Mammary epithelial cell (primary cell): ENCODE measurements at regions not wholly inside any gene's neighbourhood (a gene's known extent, or its start where the extent isn't known, plus 50 kb on each side); places are given as distances from the start of the nearest gene placed in this dataset.

Experiments used
- EZH2 ChIP-seq: IDR thresholded peaks from 2 replicates; pipeline ENCODE4 v1.6.1; 2012; ENCODE audit warnings: low read length, inconsistent platforms, borderline replicate concordance
- TF ChIP-seq, protein P1 (sequence below), 2 donors: IDR thresholded peaks in 1 of 2; conservative IDR thresholded peaks in 1 of 2; 2 replicates each; pipeline ENCODE4 v1.5.1; 2011 to 2012; ENCODE audit warnings: inconsistent platforms in 2 of 2, low read length in 2 of 2, mild to moderate bottlenecking in 2 of 2, control low read depth in 1 of 2, low read depth in 1 of 2; ENCODE audit not compliant: insufficient read depth in 1 of 2; ENCODE audit errors: extremely low read depth in 1 of 2

GRCh38 chrX:138018145-138018799 is 452.3 kb downstream of the ZIC3 start:
- TF ChIP-seq, protein P1, sequence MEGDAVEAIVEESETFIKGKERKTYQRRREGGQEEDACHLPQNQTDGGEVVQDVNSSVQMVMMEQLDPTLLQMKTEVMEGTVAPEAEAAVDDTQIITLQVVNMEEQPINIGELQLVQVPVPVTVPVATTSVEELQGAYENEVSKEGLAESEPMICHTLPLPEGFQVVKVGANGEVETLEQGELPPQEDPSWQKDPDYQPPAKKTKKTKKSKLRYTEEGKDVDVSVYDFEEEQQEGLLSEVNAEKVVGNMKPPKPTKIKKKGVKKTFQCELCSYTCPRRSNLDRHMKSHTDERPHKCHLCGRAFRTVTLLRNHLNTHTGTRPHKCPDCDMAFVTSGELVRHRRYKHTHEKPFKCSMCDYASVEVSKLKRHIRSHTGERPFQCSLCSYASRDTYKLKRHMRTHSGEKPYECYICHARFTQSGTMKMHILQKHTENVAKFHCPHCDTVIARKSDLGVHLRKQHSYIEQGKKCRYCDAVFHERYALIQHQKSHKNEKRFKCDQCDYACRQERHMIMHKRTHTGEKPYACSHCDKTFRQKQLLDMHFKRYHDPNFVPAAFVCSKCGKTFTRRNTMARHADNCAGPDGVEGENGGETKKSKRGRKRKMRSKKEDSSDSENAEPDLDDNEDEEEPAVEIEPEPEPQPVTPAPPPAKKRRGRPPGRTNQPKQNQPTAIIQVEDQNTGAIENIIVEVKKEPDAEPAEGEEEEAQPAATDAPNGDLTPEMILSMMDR (conservative IDR thresholded peaks at IDR 0.05 in 1 of 2, IDR thresholded peaks at IDR 0.05 in 1 of 2; ENCODE audit: extremely low read depth in 1 of 2, insufficient read depth in 1 of 2, low read depth in 1 of 2, low read length in 2 of 2) = no peak
- TF ChIP-seq EZH2 = no peak
